ENCODE measurements at regions not wholly inside any gene's neighbourhood (a gene's known extent, or its start where the extent isn't known, plus 50 kb on each side); places are given as distances from the start of the nearest gene placed in this dataset.
"Not testable (repeated sequence)": the region's sequence is repeated elsewhere in the genome, so short reads cannot be mapped to it uniquely, and the experiment has no call there.

GRCh38 chr2:91877658-91878210, 2993.5 kb upstream of the TEKT4 start:
- H3K4me1 ChIP-seq (ENCODE audit: control insufficient read depth in 1 of 2, insufficient read depth in 2 of 2, low read depth in 1 of 2, low read length in 1 of 2); H2AFZ ChIP-seq (ENCODE audit: low read depth); H3K9me2 ChIP-seq; CTCF ChIA-PET; H3K27ac ChIP-seq (ENCODE audit: low read depth in 2 of 2, low read length in 1 of 2); H3K9me3 ChIP-seq; H3K9ac ChIP-seq; H3K4me2 ChIP-seq; POLR2A ChIA-PET; H3F3A ChIP-seq (replicated peaks; ENCODE audit: insufficient read depth); H3K36me3 ChIP-seq (replicated peaks in 1 of 2; ENCODE audit: control insufficient read depth in 1 of 2, insufficient read depth in 2 of 2, low read length in 1 of 2); DNase-seq; H3K79me2 ChIP-seq (ENCODE audit: insufficient read depth); H3K4me3 ChIP-seq (ENCODE audit: low read depth in 2 of 2, low read length in 1 of 2); H4K20me1 ChIP-seq (ENCODE audit: insufficient read depth): not testable (repeated sequence)
- WGBS (ENCODE audit: low lambda C conversion rate), result 8% methylated on average over 29 of the region's 29 CpGs
- peaks cover 16% of the 10 kb centered on the region; the same call in 1 of the 2 replicates for H3K27me3 ChIP-seq (ENCODE audit: insufficient read depth)

GRCh38 chr2:91895091-91895490, 2976.1 kb upstream of the TEKT4 start:
- POLR2A ChIA-PET, H3K4me2 ChIP-seq: not testable (repeated sequence)

GRCh38 chr2:91917602-91918001, 2953.6 kb upstream of the TEKT4 start:
- H4K20me1 ChIP-seq (ENCODE audit: insufficient read depth); H3K36me3 ChIP-seq (replicated peaks in 1 of 2; ENCODE audit: control insufficient read depth in 1 of 2, insufficient read depth in 2 of 2, low read length in 1 of 2); H3F3A ChIP-seq (replicated peaks; ENCODE audit: insufficient read depth); H2AFZ ChIP-seq (ENCODE audit: low read depth); CTCF ChIA-PET; POLR2A ChIA-PET; H3K9me2 ChIP-seq; H3K27me3 ChIP-seq (ENCODE audit: insufficient read depth); H3K4me1 ChIP-seq (ENCODE audit: control insufficient read depth in 1 of 2, insufficient read depth in 2 of 2, low read depth in 1 of 2, low read length in 1 of 2); H3K9ac ChIP-seq; H3K27ac ChIP-seq (ENCODE audit: low read depth in 2 of 2, low read length in 1 of 2); H3K4me3 ChIP-seq (ENCODE audit: low read depth in 2 of 2, low read length in 1 of 2); H3K79me2 ChIP-seq (ENCODE audit: insufficient read depth); H3K4me2 ChIP-seq; DNase-seq; H3K9me3 ChIP-seq: not testable (repeated sequence)
- WGBS (ENCODE audit: low lambda C conversion rate), result 0% methylated on average over 1 of the region's 1 CpG

More at GRCh38 chr2:91895091-91895490, 2976.1 kb upstream of the TEKT4 start:
- WGBS (ENCODE audit: low lambda C conversion rate), result 3% methylated on average over 5 of the region's 5 CpGs
- H3K36me3 ChIP-seq (replicated peaks in 1 of 2; ENCODE audit: control insufficient read depth in 1 of 2, insufficient read depth in 2 of 2, low read length in 1 of 2); H3K79me2 ChIP-seq (ENCODE audit: insufficient read depth); H3K9me2 ChIP-seq; H3K27ac ChIP-seq (ENCODE audit: low read depth in 2 of 2, low read length in 1 of 2); H3K4me1 ChIP-seq (ENCODE audit: control insufficient read depth in 1 of 2, insufficient read depth in 2 of 2, low read depth in 1 of 2, low read length in 1 of 2); H3K9me3 ChIP-seq; H3F3A ChIP-seq (replicated peaks; ENCODE audit: insufficient read depth); H3K27me3 ChIP-seq (ENCODE audit: insufficient read depth); CTCF ChIA-PET; DNase-seq; H4K20me1 ChIP-seq (ENCODE audit: insufficient read depth); H2AFZ ChIP-seq (ENCODE audit: low read depth); H3K4me3 ChIP-seq (ENCODE audit: low read depth in 2 of 2, low read length in 1 of 2); H3K9ac ChIP-seq: not testable (repeated sequence)
- TF ChIP-seq RAD21 (IDR thresholded peaks at IDR 0.05; ENCODE audit: low read length) (peak; percentile 38), SMC3 (IDR thresholded peaks at IDR 0.05; ENCODE audit: low read depth, low read length) (peak; percentile 42), CTCF (IDR thresholded peaks at IDR 0.05) (peak; percentile 61)

Small RNAs in the stretch of these regions (small RNA-seq; reads per million reads assigned to genes)
- gene AC127391.1, result 0 reads per million in 7 experiments

Data from SK-N-SH (cell line).